ENCODE measurements at regions not wholly inside any gene's neighbourhood (a gene's known extent, or its start where the extent isn't known, plus 50 kb on each side); places are given as distances from the start of the nearest gene placed in this dataset.

- H3K23ac ChIP-seq (ENCODE audit: low read depth, low read length): no peak overlapping the region
- ChIA-PET CTCF (no interaction called here), POLR2A (ENCODE audit: unreplicated experiment) (no interaction called here)
- no peak overlapping the region for H3K4me2 ChIP-seq (ENCODE audit: low read depth, low read length)
- H4K20me1 ChIP-seq (ENCODE audit: insufficient read depth, low read length): no peaks in the 10 kb centered on the region
- dilution Hi-C loops (cut with HindIII; ENCODE audit: low sequenced_read_pairs, unreplicated experiment) (no loop called here), intact Hi-C loops (cut with micrococcal nuclease) (no loop called here), in situ Hi-C loops (cut with MboI; ENCODE audit: low sequenced_read_pairs) (no loop called here)
- no peak overlapping the region for H2BK120ac ChIP-seq (ENCODE audit: low read depth, low read length)
- TF ChIP-seq POLR2A (IDR thresholded peaks at IDR 0.05; ENCODE audit: low read depth, low read length): no peak
- no peak for TF ChIP-seq FOS (IDR thresholded peaks at IDR 0.05; ENCODE audit: low read depth, low read length)
- TF ChIP-seq CHD1 (IDR thresholded peaks at IDR 0.05; ENCODE audit: low read depth, low read length): no peak
- TF ChIP-seq CEBPB (IDR thresholded peaks at IDR 0.05; ENCODE audit: low read depth, low read length): no peak
- TF ChIP-seq NFE2L2 (IDR thresholded peaks at IDR 0.05; ENCODE audit: low read depth, low read length): no peak
- TF ChIP-seq RFX5 (IDR thresholded peaks at IDR 0.05; ENCODE audit: low read depth, low read length): no peak
- no peak for TF ChIP-seq BHLHE40 (IDR thresholded peaks at IDR 0.05; ENCODE audit: low read depth, low read length)
- TF ChIP-seq, protein P1, sequence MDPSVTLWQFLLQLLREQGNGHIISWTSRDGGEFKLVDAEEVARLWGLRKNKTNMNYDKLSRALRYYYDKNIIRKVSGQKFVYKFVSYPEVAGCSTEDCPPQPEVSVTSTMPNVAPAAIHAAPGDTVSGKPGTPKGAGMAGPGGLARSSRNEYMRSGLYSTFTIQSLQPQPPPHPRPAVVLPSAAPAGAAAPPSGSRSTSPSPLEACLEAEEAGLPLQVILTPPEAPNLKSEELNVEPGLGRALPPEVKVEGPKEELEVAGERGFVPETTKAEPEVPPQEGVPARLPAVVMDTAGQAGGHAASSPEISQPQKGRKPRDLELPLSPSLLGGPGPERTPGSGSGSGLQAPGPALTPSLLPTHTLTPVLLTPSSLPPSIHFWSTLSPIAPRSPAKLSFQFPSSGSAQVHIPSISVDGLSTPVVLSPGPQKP (IDR thresholded peaks at IDR 0.05; ENCODE audit: borderline replicate concordance, low read depth, low read length): no peak
- TF ChIP-seq MAFK (IDR thresholded peaks at IDR 0.05; ENCODE audit: low read depth, low read length): no peak
- H3K9me3 ChIP-seq (ENCODE audit: control insufficient read depth, insufficient read depth, low read length): no peaks in the 10 kb centered on the region
- no peak overlapping the region for H2AK9ac ChIP-seq (replicated peaks; ENCODE audit: low read depth, low read length, poor library complexity)
- H3K79me1 ChIP-seq (ENCODE audit: low read depth in 1 of 2, low read length in 2 of 2): no peaks in the 10 kb centered on the region
- H3K9ac ChIP-seq (ENCODE audit: low read depth, low read length): no peak overlapping the region
- no peaks in the 10 kb centered on the region for H3K27me3 ChIP-seq (ENCODE audit: control insufficient read depth, insufficient read depth, low read length)
- no peak overlapping the region for H3K14ac ChIP-seq (replicated peaks; ENCODE audit: low read depth, low read length)
- no peak overlapping the region for H2AK5ac ChIP-seq (ENCODE audit: low read depth, low read length)
- H3K4me3 ChIP-seq (ENCODE audit: insufficient read depth, low read depth, low read length): no peak overlapping the region
- ATAC-seq (ENCODE audit: low read depth): no peak
- H3K36me3 ChIP-seq (ENCODE audit: control insufficient read depth, insufficient read depth, low read length): no peaks in the 10 kb centered on the region
- H3K56ac ChIP-seq (ENCODE audit: extremely low read depth, insufficient read depth, low read length): no peak overlapping the region
- no peak for DNase-seq
- no peak overlapping the region for H4K5ac ChIP-seq (ENCODE audit: low read depth, low read length)
- no peaks in the 10 kb centered on the region for H3K4me1 ChIP-seq (ENCODE audit: control insufficient read depth, insufficient read depth, low read length)
- no peaks in the 10 kb centered on the region for H3K9me1 ChIP-seq (ENCODE audit: insufficient read depth, low read length)
- H2BK20ac ChIP-seq (ENCODE audit: low read depth, low read length): no peak overlapping the region
- H2AFZ ChIP-seq (replicated peaks; ENCODE audit: low read length, poor library complexity): no peak overlapping the region
- no TSS peak for BruUV-seq (replicated peaks)
- no peak overlapping the region for H4K8ac ChIP-seq (ENCODE audit: low read depth in 2 of 2, low read length in 2 of 2)
- WGBS, 2 experiments (ENCODE audit: extremely low coverage in 2 of 2, insufficient read length in 1 of 2): no CpG with 5 or more reads among the region's 1 CpG
- no peak overlapping the region for H4K91ac ChIP-seq (ENCODE audit: insufficient read depth, low read depth, low read length)
- no peak overlapping the region for H2BK5ac ChIP-seq (ENCODE audit: low read depth, low read length, poor library complexity, severe bottlenecking)
- no peak overlapping the region for H3K27ac ChIP-seq (ENCODE audit: insufficient read depth, low read length)
- no peak overlapping the region for H3K18ac ChIP-seq (ENCODE audit: low read depth, low read length)
- H3K4ac ChIP-seq (ENCODE audit: low read depth, low read length): no peak overlapping the region
- H2BK15ac ChIP-seq (ENCODE audit: low read depth, low read length): no peak overlapping the region
These were observed 72.8 kb downstream of the RPS12 start for GRCh38 chr6:132887204-132887603.

Measured in IMR-90 (cell line).